Breast epithelium (tissue), 3 donors: ENCODE measurements at regions not wholly inside any gene's neighbourhood (a gene's known extent, or its start where the extent isn't known, plus 50 kb on each side); places are given as distances from the start of the nearest gene placed in this dataset.
"Not testable (repeated sequence)": the region's sequence is repeated elsewhere in the genome, so short reads cannot be mapped to it uniquely, and the experiment has no call there.

Source experiments
- CTCF ChIP-seq, 3 donors: fragments of 450-650 bp; IDR thresholded peaks; one replicate each; pipeline ENCODE4 v1.5.1; 2016 to 2017; ENCODE audit warnings: antibody characterized with exemption in 3 of 3, mild to moderate bottlenecking in 3 of 3, moderate library complexity in 3 of 3
- POLR2A ChIP-seq: fragments of 450-650 bp; IDR thresholded peaks from one replicate; pipeline ENCODE4 v1.6.1; 2016; ENCODE audit warnings: antibody characterized with exemption, mild to moderate bottlenecking, moderate library complexity
- POLR2AphosphoS5 ChIP-seq, 3 donors: sonication (generic); formaldehyde crosslinking; IDR thresholded peaks; one replicate each; pipeline ENCODE4 v1.6.1; 2017; ENCODE audit warnings: antibody characterized with exemption in 3 of 3

- TF ChIP-seq CTCF (IDR thresholded peaks at IDR 0.05); POLR2AphosphoS5 (IDR thresholded peaks at IDR 0.05); POLR2A: not testable (repeated sequence)
Observed at GRCh38 chr2:87485455-87485854, 262.4 kb upstream of the PLGLB2 start.
